ENCODE measurements at regions not wholly inside any gene's neighbourhood (a gene's known extent, or its start where the extent isn't known, plus 50 kb on each side); places are given as distances from the start of the nearest gene placed in this dataset.
"Not testable (repeated sequence)": the region's sequence is repeated elsewhere in the genome, so short reads cannot be mapped to it uniquely, and the experiment has no call there.

DNA sequence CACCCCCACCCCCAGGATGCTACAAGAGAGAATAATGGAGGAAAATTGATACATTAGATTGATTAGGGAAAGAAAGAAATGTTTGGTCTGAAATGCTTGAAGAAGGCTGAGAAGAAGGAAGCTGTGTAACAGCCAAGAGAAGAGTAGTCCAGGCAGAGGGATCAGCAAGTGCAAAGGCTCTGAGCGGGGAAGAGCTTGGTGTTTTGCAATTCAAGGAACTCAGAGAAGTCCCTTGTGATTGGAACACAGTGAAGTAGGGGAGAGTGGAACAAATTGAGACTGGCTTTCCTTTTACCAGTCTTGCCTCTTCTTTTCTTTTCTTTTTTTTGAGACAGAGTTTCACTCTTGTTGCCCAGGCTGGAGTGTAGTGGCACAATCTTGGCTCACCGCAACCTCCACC lies 76.6 kb upstream of the CHD6 start:
- no peaks in the 10 kb centered on the region; the same call in 1 of the 2 replicates for H3K27me3 ChIP-seq
- H3K9me3 ChIP-seq, result no peaks in the 10 kb centered on the region
- H3K4me3 ChIP-seq, result no peak overlapping the region; the same call in 1 of the 2 replicates
- H3K36me3 ChIP-seq, result no peaks in the 10 kb centered on the region
- DNase-seq, result no peak

DNA sequence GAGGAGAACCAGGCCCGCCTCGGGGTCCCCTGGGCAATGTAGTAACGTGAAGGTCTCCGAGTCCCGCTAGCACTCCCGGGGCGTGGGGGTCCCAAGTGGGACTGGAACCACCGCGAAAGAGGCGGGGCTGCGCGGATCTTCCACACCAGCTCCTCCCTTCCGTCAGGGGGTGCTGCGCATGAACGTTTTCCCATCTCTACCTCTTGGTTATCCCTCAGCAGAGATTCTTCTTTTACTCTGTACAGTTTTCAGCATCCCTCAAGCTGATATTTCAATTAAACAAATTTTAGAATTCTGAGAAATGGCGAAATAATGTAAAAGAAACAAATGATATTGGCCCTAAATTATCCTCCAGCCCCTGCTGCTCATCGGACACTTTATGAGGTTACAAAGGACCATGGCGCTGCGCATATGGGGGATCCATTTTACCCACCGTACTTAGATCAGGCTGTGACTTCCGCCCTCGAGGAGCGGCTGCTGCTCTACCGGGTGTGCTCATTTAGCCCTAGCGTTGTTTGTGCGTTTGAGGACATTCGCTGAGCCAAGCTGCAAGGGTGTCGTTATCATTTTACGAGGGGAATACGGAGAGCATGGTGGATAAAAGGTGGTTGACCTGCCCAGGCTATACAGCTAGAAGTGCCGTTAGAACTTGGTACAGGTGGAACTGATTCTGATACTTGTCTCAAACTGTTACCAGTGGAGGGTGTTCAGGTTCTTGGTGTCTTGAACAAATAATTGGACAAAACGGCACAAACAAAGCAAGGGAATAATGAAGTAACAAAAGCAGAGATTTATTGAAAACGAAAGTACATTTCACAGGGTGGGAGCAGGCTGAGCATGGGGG lies 75.2 kb upstream of the CHD6 start:
- Histone ChIP-seq H3K4me3 (peak overlapping the region; percentile 76), H3K27me3 (no peaks in the 10 kb centered on the region; the same call in 1 of the 2 replicates), H3K9me3 (no peaks in the 10 kb centered on the region), H3K36me3 (no peaks in the 10 kb centered on the region)
- DNase-seq, result peak; percentile 79

DNA sequence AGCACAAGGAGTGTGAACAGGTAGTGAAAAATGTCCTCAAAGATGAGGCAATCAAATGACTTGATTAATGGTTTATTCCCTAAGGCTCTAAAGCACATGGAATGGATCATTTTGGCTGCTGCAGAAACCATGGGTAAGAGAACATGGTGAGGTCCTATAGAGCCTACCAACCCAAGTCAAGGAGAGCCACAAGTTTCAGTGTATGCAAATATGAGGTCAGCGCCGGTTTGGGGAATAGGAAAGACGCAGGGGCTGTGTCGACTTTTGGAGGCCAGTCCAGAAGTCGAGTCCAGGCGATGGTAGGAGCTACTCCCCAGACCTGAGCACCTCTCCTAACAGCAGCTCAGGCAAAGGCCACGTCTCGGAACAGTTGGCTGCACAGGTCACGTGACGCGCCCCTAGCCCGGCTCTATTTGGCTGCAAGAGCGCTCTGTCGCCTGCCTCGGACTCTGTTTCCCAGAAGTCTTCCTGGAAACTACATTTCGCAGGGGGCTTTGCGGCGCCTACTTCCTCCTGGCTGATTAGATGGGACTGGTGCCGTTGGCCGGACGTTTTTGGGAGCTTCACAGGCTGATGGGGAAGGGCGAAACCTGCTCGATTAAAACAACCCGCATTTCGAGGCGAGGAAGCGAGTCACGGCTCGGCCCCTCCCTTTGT lies 74.4 kb upstream of the CHD6 start:
- DNase-seq, result peak; percentile 67
- Histone ChIP-seq H3K9me3 (no peaks in the 10 kb centered on the region), H3K4me3 (peak overlapping the region; percentile 76), H3K27me3 (no peaks in the 10 kb centered on the region; the same call in 1 of the 2 replicates), H3K36me3 (no peaks in the 10 kb centered on the region)

DNA sequence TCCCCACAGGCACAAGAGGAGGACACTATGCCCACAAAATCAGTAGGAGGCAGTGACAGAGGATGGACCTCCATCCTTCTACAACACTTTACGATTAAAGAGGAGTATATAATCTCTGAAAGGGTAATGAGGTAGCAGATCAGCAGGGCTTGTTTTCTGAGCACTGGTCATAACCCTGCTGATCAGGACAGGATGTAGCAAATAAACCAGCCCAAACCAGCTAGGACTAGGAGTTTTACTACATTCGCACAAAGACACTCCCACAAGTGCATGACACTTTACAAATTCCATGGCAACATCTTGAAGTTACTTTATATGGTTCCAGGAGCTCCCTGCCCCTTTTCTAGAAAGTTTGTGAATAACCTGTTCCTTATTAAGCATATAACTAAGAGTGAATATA lies 73.3 kb upstream of the CHD6 start:
- no peak overlapping the region for H3K4me3 ChIP-seq
- no peaks in the 10 kb centered on the region for H3K36me3 ChIP-seq
- no peak for DNase-seq
- H3K9me3 ChIP-seq, result no peaks in the 10 kb centered on the region
- H3K27me3 ChIP-seq, result peaks cover 7% of the 10 kb centered on the region; the same call in 1 of the 2 replicates

DNA sequence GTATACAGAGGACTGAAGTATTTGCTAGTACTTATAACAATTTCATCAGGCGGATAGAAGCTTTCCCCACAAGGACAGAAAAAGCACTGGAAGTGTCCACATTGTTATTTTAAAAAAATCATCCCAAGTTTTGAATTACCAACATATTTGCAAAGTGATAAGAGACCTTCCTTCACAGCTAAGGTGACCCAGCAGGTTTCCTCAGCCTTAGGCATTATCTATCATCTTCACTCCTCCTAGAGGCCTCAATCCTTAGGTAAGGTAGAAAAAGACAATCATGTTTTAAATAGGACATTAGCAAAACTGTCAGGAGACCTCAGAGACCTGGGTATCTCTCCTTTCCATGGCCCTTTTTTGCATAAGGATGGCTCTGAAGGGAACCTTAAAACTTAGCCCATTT lies 72.5 kb upstream of the CHD6 start:
- Histone ChIP-seq H3K36me3 (no peaks in the 10 kb centered on the region), H3K4me3 (no peak overlapping the region), H3K9me3 (no peaks in the 10 kb centered on the region), H3K27me3 (peaks cover 7% of the 10 kb centered on the region; the same call in 1 of the 2 replicates)
- DNase-seq, result no peak

DNA sequence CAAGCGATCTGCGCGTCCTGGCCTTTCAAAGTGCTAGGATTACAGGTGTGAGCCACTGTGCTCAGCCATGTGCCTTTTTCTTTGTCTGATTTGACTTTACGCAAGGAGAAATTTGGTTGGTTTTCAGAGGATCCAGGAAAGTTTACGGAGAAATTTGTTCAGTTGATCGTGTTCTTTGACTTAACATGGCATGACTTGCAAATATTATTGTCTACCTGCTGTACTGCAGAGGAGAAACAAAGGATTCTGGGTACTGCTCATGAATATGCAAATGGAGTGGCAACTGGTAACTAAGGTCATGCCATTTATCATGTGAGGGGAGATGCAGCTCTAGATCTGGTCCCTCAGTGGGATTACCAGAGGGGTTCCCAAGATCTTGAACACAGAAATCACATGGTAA lies 68.8 kb upstream of the CHD6 start:
- DNase-seq, result no peak
- H3K4me3 ChIP-seq, result no peak overlapping the region
- no peaks in the 10 kb centered on the region for H3K9me3 ChIP-seq

DNA sequence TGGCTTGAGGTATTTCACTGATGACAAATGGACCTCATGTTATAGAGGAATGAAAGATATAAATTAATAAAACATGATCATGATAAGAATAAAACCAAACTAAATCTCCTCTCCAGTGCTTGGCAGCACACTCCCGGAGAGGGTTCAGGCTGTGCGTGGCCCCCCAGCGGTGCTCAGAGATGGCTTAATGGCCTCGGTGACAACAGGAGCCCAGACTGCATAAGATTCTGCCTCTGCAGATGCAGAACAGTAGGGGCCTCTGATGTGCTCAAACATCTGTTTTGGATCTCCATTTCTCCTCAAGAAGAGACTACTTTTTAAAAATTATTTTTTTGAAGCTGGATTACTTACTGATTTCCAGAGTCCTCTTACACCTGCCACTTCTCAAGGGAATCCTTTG lies 67.0 kb upstream of the CHD6 start:
- H3K9me3 ChIP-seq, DNase-seq, H3K4me3 ChIP-seq, H3K36me3 ChIP-seq: not testable (repeated sequence)
- peaks cover 13% of the 10 kb centered on the region; the same call in 1 of the 2 replicates for H3K27me3 ChIP-seq

More for the DNA sequence above, 68.8 kb upstream of the CHD6 start:
- Histone ChIP-seq H3K27me3 (peaks cover 11% of the 10 kb centered on the region; the same call in 1 of the 2 replicates), H3K36me3 (no peaks in the 10 kb centered on the region)

DNA sequence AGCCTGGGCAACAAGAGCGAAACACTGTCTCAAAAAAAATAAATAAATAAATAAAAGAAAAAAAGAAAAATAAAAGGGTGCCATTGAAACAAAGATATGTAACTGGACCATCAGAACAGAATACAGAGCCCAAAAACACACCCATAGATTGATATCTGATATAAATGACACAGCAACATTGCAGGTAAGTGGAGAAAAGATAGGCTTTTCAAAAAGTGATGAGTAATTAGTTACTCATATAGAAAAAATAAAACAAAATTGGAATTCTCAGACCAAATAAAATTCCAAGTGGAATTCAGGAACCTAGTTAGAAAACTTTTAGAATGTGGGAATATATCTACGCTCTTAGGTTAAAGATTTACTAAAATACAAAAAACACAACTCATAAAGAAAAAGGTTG lies 60.6 kb upstream of the CHD6 start:
- H3K4me3 ChIP-seq, result no peak overlapping the region
- peaks cover 16% of the 10 kb centered on the region; the same call in 1 of the 2 replicates for H3K27me3 ChIP-seq
- no peak for DNase-seq
- H3K36me3 ChIP-seq, result no peaks in the 10 kb centered on the region
- no peaks in the 10 kb centered on the region for H3K9me3 ChIP-seq

DNA sequence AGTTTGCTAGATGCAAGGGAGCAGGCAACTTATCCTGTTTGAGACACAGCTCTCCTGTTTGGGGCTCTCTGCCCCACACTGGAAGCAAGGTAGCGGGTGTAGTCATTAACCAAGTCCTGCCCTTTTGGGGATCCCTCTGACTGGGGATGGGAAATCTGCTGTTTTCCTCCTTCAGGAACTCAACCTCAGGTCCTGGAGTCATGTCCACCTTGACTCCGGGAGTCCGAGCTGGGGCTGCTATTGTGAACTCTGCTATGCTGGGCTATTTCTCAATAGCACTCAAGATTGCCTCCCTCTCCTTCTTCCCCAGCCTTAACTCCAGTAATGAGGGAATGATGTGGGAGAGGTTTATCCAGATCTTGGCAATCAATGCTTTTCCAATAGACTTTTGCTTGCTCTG lies 54.1 kb upstream of the CHD6 start:
- DNase-seq, result no peak
- no peaks in the 10 kb centered on the region for H3K9me3 ChIP-seq
- H3K4me3 ChIP-seq, result no peak overlapping the region
- peaks cover 10% of the 10 kb centered on the region; the same call in 1 of the 2 replicates for H3K27me3 ChIP-seq
- H3K36me3 ChIP-seq, result no peaks in the 10 kb centered on the region

DNA sequence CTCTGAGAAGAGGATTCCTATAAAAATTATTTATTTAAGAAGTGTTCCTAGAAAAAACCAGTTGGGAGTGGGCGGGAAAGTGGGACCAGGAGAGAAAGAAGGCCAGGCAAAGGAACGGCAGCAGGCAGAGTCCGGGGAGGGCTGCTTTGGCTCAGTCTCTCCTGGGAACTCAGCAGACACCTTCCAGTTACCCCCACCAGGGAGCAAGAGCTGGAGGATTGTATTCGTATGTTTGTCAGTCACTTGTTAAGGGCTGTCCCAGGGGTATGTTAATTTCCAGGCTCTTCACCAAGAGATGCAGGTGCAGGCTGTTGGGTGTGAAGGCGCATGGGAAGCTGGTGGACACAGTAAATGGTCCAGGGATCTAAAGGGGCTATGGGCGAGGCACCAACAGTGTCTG lies 53.0 kb upstream of the CHD6 start:
- no peaks in the 10 kb centered on the region for H3K9me3 ChIP-seq
- H3K36me3 ChIP-seq, result no peaks in the 10 kb centered on the region
- no peak overlapping the region for H3K4me3 ChIP-seq
- peaks cover 4% of the 10 kb centered on the region; the same call in 1 of the 2 replicates for H3K27me3 ChIP-seq
- no peak for DNase-seq

DNA sequence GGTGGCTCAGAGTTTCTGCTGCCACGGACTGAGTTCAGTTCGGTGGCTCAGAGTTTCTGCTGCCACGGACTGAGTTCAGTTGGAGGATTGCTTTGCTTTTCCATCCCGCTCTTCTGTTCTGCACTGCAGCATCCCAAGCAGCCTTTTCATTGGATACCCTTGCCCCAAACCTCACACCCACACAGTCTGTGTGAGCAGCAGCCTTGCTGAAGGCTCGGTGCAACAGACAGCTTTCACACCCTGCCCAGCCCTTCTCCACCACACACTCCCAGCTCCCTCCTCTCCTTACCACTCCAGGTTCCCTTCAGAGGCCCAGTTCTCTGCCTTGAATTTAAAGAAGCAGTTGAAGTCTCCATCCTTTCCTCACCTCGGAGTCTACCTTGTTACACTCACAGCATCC lies 52.5 kb upstream of the CHD6 start:
- Histone ChIP-seq H3K36me3 (no peaks in the 10 kb centered on the region), H3K4me3 (no peak overlapping the region), H3K27me3 (peaks cover 4% of the 10 kb centered on the region; the same call in 1 of the 2 replicates), H3K9me3 (no peaks in the 10 kb centered on the region)
- DNase-seq, result no peak

DNA sequence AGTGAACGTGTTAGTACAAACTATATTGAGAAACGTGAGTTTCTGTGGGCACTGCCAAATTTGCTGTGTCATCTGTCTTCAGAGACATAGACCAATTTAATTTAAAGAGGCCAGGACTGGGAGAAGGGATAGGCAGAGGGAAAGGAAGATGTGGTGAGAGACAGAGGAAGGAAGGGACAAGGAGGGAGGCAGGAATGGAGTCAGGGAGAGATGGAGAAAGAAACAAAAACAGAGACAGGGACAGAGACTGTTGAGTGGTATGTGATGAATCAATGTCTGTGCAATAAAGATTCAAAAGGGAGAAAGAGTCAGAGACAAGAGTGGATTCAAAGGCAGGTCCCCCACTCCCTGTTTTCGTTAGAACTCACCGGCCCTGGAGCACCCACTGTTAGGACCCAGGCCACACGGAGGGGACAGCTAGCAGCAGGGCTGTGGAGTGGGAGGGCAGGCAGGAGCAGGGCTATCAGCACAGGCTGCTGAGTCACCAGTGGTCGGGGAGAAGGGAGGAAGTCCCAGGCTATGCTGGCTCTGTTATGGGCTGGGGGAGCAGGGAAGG lies 51.6 kb upstream of the CHD6 start:
- Histone ChIP-seq H3K4me3 (no peak overlapping the region), H3K9me3 (no peaks in the 10 kb centered on the region), H3K27me3 (peaks cover 2% of the 10 kb centered on the region; the same call in 1 of the 2 replicates), H3K36me3 (no peaks in the 10 kb centered on the region)
- DNase-seq, result peak; percentile 14

DNA sequence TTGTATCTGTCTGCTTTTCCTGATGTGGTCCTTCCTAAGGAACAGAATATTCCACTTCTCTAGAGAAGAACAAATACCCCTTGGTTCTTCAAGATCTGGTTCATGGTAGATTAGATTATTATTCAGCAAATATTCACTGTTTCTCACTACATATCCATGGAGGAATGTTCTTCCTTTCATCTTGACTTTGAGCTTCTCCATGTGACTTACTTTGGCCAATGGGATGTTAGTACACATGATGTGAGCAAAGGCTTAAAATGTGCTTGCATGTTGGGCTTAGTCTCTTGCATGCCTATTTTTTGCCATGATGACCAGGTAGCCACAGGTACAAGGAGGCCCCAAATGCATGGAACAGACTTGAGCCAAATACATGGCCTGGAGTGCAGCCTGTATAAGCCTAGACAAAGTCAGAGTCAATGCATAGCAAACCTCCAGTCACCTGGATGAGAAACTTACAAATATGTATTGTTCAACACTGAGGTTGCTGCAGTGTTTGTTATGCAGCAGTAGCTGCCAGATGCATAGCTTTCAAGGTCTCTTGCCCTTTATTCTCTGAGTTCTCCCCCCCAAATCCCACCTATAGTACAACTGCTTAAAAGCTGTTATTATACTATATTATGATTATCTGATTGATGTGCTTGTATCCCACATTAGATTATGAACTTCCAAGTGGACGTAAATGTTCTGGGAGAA lies 50.0 kb upstream of the CHD6 start:
- Histone ChIP-seq H3K27me3 (no peaks in the 10 kb centered on the region), H3K4me3 (no peak overlapping the region)
- DNase-seq, result no peak

More for the DNA sequence above, 50.0 kb upstream of the CHD6 start:
- Histone ChIP-seq H3K9me3 (no peaks in the 10 kb centered on the region), H3K36me3 (no peaks in the 10 kb centered on the region)
